HUES48 (cell line): ENCODE measurements at regions not wholly inside any gene's neighbourhood (a gene's known extent, or its start where the extent isn't known, plus 50 kb on each side); places are given as distances from the start of the nearest gene placed in this dataset.
"Not testable (repeated sequence)": the region's sequence is repeated elsewhere in the genome, so short reads cannot be mapped to it uniquely, and the experiment has no call there.

ENCODE experiments used
- H3K27ac ChIP-seq: one replicate; pipeline ENCODE4 v1.7.0; 2013; ENCODE audit warnings: low read depth, low read length, inconsistent platforms
- H3K27me3 ChIP-seq: 2 replicates; pipeline ENCODE4 v1.6.1; 2013; ENCODE audit warnings: mild to moderate bottlenecking, low read length; ENCODE audit not compliant: control insufficient read depth, insufficient read depth
- H3K36me3 ChIP-seq: 2 replicates; pipeline ENCODE4 v1.6.1; 2013; ENCODE audit warnings: low read length; ENCODE audit not compliant: control insufficient read depth, insufficient read depth
- H3K4me1 ChIP-seq: 2 replicates; pipeline ENCODE4 v1.6.1; 2013; ENCODE audit warnings: mild to moderate bottlenecking, low read length; ENCODE audit not compliant: control insufficient read depth, insufficient read depth
- H3K4me3 ChIP-seq: 2 replicates; pipeline ENCODE4 v1.5.1; 2013; ENCODE audit warnings: mild to moderate bottlenecking, low read depth, low read length
- H3K9ac ChIP-seq: 2 replicates; pipeline ENCODE4 v1.6.1; 2013; ENCODE audit warnings: mild to moderate bottlenecking, low read depth, low read length, moderate library complexity
- H3K9me3 ChIP-seq: 2 replicates; pipeline ENCODE4 v1.6.1; 2013; ENCODE audit warnings: low read length; ENCODE audit not compliant: control insufficient read depth, insufficient read depth

GRCh38 chr11:121904148-121904547, 211.9 kb downstream of the BLID start:
- H3K27ac ChIP-seq = no peak overlapping the region
- H3K36me3 ChIP-seq = no peaks in the 10 kb centered on the region
- H3K27me3 ChIP-seq = no peaks in the 10 kb centered on the region
- H3K4me1 ChIP-seq = no peaks in the 10 kb centered on the region
- H3K4me3 ChIP-seq = no peak overlapping the region
- no peaks in the 10 kb centered on the region; the same call in 1 of the 2 replicates for H3K9me3 ChIP-seq
- H3K9ac ChIP-seq = no peak overlapping the region

- Histone ChIP-seq H3K27ac (no peak overlapping the region), H3K9ac (no peak overlapping the region), H3K9me3 (no peaks in the 10 kb centered on the region; the same call in 1 of the 2 replicates), H3K4me3 (no peak overlapping the region), H3K4me1 (no peaks in the 10 kb centered on the region), H3K27me3 (no peaks in the 10 kb centered on the region), H3K36me3 (no peaks in the 10 kb centered on the region)
These were observed 214.1 kb downstream of the BLID start for GRCh38 chr11:121901886-121902285.

GRCh38 chr11:121901417-121901816, 214.6 kb downstream of the BLID start:
- not testable (repeated sequence) for H3K4me1 ChIP-seq, H3K4me3 ChIP-seq, H3K36me3 ChIP-seq, H3K9ac ChIP-seq, H3K27me3 ChIP-seq, H3K27ac ChIP-seq, H3K9me3 ChIP-seq

GRCh38 chr11:121899520-121899919, 216.5 kb downstream of the BLID start:
- Histone ChIP-seq H3K9ac (no peak overlapping the region), H3K4me1 (no peaks in the 10 kb centered on the region), H3K4me3 (no peak overlapping the region), H3K27me3 (no peaks in the 10 kb centered on the region), H3K9me3 (no peaks in the 10 kb centered on the region), H3K36me3 (no peaks in the 10 kb centered on the region), H3K27ac (no peak overlapping the region)

GRCh38 chr11:121898903-121899302, 217.1 kb downstream of the BLID start:
- Histone ChIP-seq H3K4me3 (no peak overlapping the region), H3K4me1 (no peaks in the 10 kb centered on the region), H3K9me3 (no peaks in the 10 kb centered on the region), H3K36me3 (no peaks in the 10 kb centered on the region), H3K27me3 (no peaks in the 10 kb centered on the region), H3K9ac (no peak overlapping the region), H3K27ac (no peak overlapping the region)

- Histone ChIP-seq H3K4me3 (no peak overlapping the region), H3K36me3 (no peaks in the 10 kb centered on the region), H3K4me1 (peaks cover 5% of the 10 kb centered on the region; the same call in 1 of the 2 replicates), H3K9ac (no peak overlapping the region), H3K27me3 (no peaks in the 10 kb centered on the region), H3K9me3 (no peaks in the 10 kb centered on the region), H3K27ac (no peak overlapping the region)
These were observed 220.1 kb downstream of the BLID start for GRCh38 chr11:121895919-121896318.

- Histone ChIP-seq H3K36me3 (no peaks in the 10 kb centered on the region), H3K27me3 (no peaks in the 10 kb centered on the region), H3K27ac (no peak overlapping the region), H3K4me3 (no peak overlapping the region), H3K4me1 (peaks cover 5% of the 10 kb centered on the region; the same call in 1 of the 2 replicates), H3K9ac (no peak overlapping the region), H3K9me3 (no peaks in the 10 kb centered on the region)
These were observed 221.4 kb downstream of the BLID start for GRCh38 chr11:121894581-121894980.

- H3K36me3 ChIP-seq = no peaks in the 10 kb centered on the region
- H3K27ac ChIP-seq = no peak overlapping the region
- no peaks in the 10 kb centered on the region for H3K9me3 ChIP-seq
- H3K4me1 ChIP-seq = peaks cover 5% of the 10 kb centered on the region; the same call in 1 of the 2 replicates
- H3K4me3 ChIP-seq = no peak overlapping the region
- H3K9ac ChIP-seq = no peak overlapping the region
- no peaks in the 10 kb centered on the region for H3K27me3 ChIP-seq
These were observed 223.2 kb downstream of the BLID start for GRCh38 chr11:121892863-121893262.

- Histone ChIP-seq H3K36me3 (no peaks in the 10 kb centered on the region), H3K4me3 (no peak overlapping the region), H3K27ac (no peak overlapping the region), H3K9me3 (no peaks in the 10 kb centered on the region), H3K9ac (no peak overlapping the region), H3K4me1 (peaks cover 5% of the 10 kb centered on the region; the same call in 1 of the 2 replicates), H3K27me3 (no peaks in the 10 kb centered on the region)
These were observed 223.8 kb downstream of the BLID start for GRCh38 chr11:121892131-121892681.

GRCh38 chr11:121890946-121891515, 225.0 kb downstream of the BLID start:
- no peak overlapping the region for H3K4me3 ChIP-seq
- H3K27me3 ChIP-seq = no peaks in the 10 kb centered on the region
- no peaks in the 10 kb centered on the region for H3K9me3 ChIP-seq
- H3K36me3 ChIP-seq = no peaks in the 10 kb centered on the region
- no peak overlapping the region for H3K9ac ChIP-seq
- no peak overlapping the region for H3K27ac ChIP-seq
- H3K4me1 ChIP-seq = peaks cover 5% of the 10 kb centered on the region; the same call in 1 of the 2 replicates

GRCh38 chr11:121890377-121890776, 225.6 kb downstream of the BLID start:
- Histone ChIP-seq H3K27ac (no peak overlapping the region), H3K4me1 (peaks cover 5% of the 10 kb centered on the region; the same call in 1 of the 2 replicates), H3K9ac (no peak overlapping the region)

More at GRCh38 chr11:121890377-121890776, 225.6 kb downstream of the BLID start:
- Histone ChIP-seq H3K27me3 (no peaks in the 10 kb centered on the region), H3K36me3 (no peaks in the 10 kb centered on the region), H3K4me3 (no peak overlapping the region), H3K9me3 (no peaks in the 10 kb centered on the region)
